SJSA1 (cell line): ENCODE measurements at regions not wholly inside any gene's neighbourhood (a gene's known extent, or its start where the extent isn't known, plus 50 kb on each side); places are given as distances from the start of the nearest gene placed in this dataset.
A peak's percentile ranks its signal among the peaks of the same experiment; 100 is the strongest.

Experiments
- DNase-seq, 2 experiments: peaks; one replicate each; pipeline ENCODE4 v3.0.0-alpha.2; 2015 to 2020; ENCODE audit warnings: low spot score in 2 of 2, low read depth in 1 of 2
- H3K27ac ChIP-seq: fragments of 250-450 bp; sonication (Bioruptor Pico); 2 replicates; pipeline ENCODE4 v1.5.1; 2020; ENCODE audit warnings: mild to moderate bottlenecking, moderate library complexity
- H3K27me3 ChIP-seq: fragments of 250-450 bp; sonication (Bioruptor Pico); replicated peaks from 2 replicates; pipeline ENCODE4 v1.5.1; 2020; ENCODE audit warnings: mild to moderate bottlenecking, moderate library complexity
- H3K36me3 ChIP-seq: fragments of 250-450 bp; sonication (Bioruptor Pico); 2 replicates; pipeline ENCODE4 v1.5.1; 2020; ENCODE audit warnings: mild to moderate bottlenecking
- H3K4me1 ChIP-seq: fragments of 250-450 bp; sonication (Bioruptor Pico); replicated peaks from 2 replicates; pipeline ENCODE4 v1.6.1; 2021; ENCODE audit warnings: mild to moderate bottlenecking
- H3K4me3 ChIP-seq: fragments of 250-450 bp; sonication (Bioruptor Pico); 2 replicates; pipeline ENCODE4 v1.5.1; 2020; ENCODE audit warnings: mild to moderate bottlenecking
- H3K9me3 ChIP-seq: fragments of 250-450 bp; sonication (Bioruptor Pico); replicated peaks from 2 replicates; pipeline ENCODE4 v1.5.1; 2020; ENCODE audit warnings: mild to moderate bottlenecking

- no peaks in the 10 kb centered on the region for H3K27me3 ChIP-seq
- no peaks in the 10 kb centered on the region for H3K36me3 ChIP-seq
- H3K9me3 ChIP-seq, result no peaks in the 10 kb centered on the region
- no peak overlapping the region for H3K27ac ChIP-seq
- DNase-seq, result no peak
- peaks cover 19% of the 10 kb centered on the region for H3K4me1 ChIP-seq
- no peak overlapping the region for H3K4me3 ChIP-seq
These were observed 125.2 kb upstream of the CPEB4 start for GRCh38 chr5:173762930-173763329.

DNA sequence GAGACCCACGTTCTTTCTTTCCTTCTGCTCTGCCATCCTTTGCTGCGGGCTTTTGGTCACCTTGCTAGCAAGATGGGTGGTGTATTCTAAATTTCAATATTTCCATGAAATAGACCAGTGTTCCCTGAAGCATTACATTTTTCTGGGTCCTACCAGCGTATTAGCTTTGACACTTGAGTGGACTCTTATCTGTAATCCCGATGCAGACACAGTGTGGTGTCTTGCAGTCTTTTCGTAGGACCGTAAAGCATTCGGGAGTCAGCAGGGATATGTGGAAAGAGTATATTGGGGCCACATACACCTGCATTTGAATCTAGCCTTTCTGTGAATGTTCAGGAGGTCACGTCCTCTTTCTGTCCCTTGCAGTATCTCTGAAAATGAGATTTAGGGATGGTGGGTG lies 124.7 kb upstream of the CPEB4 start:
- Histone ChIP-seq H3K4me1 (peaks cover 19% of the 10 kb centered on the region), H3K27ac (no peak overlapping the region), H3K4me3 (no peak overlapping the region), H3K27me3 (no peaks in the 10 kb centered on the region), H3K36me3 (no peaks in the 10 kb centered on the region), H3K9me3 (no peaks in the 10 kb centered on the region)
- DNase-seq, result no peak

GRCh38 chr5:173764332-173765028 lies 123.7 kb upstream of the CPEB4 start:
- Histone ChIP-seq H3K27ac (peak overlapping the region; percentile 86), H3K4me3 (no peak overlapping the region), H3K9me3 (no peaks in the 10 kb centered on the region), H3K27me3 (no peaks in the 10 kb centered on the region), H3K36me3 (no peaks in the 10 kb centered on the region), H3K4me1 (peaks cover 19% of the 10 kb centered on the region)
- DNase-seq, result peak; percentile 93 to 97

- H3K36me3 ChIP-seq, result no peaks in the 10 kb centered on the region
- H3K4me3 ChIP-seq, result no peak overlapping the region
- H3K27me3 ChIP-seq, result no peaks in the 10 kb centered on the region
- H3K4me1 ChIP-seq, result peaks cover 19% of the 10 kb centered on the region
- 0 out of 2 replicates have a peak, but pooled peaks cover 4% of the 10 kb centered on the region for H3K9me3 ChIP-seq
- peak overlapping the region; percentile 86 for H3K27ac ChIP-seq
- DNase-seq, result no peak
These were observed 123.0 kb upstream of the CPEB4 start for GRCh38 chr5:173765029-173765644.

- Histone ChIP-seq H3K4me1 (peaks cover 19% of the 10 kb centered on the region), H3K27ac (peak overlapping the region; percentile 86; the same call in 1 of the 2 replicates), H3K27me3 (no peaks in the 10 kb centered on the region), H3K4me3 (no peak overlapping the region), H3K36me3 (no peaks in the 10 kb centered on the region), H3K9me3 (0 out of 2 replicates have a peak, but pooled peaks cover 4% of the 10 kb centered on the region)
- no peak for DNase-seq
These were observed 122.5 kb upstream of the CPEB4 start for GRCh38 chr5:173765661-173766060.

DNA sequence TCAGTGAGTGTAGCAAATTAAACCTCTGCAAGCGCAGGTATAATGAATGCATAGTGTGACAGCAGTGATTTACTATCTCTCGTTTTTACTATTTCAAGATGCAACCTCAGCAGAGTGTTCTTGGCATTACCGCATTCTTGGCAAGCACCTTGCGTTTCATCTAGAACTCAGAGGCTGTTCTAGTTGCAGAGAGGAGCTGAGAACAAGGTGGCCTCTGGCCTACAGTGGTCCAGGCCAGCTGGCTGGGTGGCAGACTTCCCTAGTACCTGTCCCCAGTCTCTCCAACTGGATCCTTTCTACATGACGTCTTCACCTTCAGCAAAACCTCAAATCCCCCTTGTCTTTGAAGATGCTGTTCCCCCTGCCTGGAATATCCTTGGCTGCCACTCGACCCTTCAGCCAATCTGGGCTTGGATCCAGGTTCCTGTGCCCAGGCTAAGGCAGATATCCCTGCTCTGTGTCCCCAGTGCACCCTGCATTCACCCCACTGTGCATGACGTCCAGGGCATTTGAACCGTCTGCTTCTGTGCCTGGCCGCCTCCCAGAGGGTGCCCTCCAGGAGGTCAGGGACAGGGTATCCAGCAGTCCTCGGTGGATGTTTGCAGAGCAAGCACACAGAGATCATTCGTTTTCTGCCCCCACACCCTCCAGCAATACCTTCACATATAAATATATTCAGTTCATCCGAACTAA lies 120.4 kb upstream of the CPEB4 start:
- Histone ChIP-seq H3K9me3 (0 out of 2 replicates have a peak, but pooled peaks cover 4% of the 10 kb centered on the region), H3K4me1 (peaks cover 19% of the 10 kb centered on the region), H3K36me3 (no peaks in the 10 kb centered on the region), H3K4me3 (no peak overlapping the region), H3K27me3 (no peaks in the 10 kb centered on the region), H3K27ac (no peak overlapping the region)
- DNase-seq, result no peak

DNA sequence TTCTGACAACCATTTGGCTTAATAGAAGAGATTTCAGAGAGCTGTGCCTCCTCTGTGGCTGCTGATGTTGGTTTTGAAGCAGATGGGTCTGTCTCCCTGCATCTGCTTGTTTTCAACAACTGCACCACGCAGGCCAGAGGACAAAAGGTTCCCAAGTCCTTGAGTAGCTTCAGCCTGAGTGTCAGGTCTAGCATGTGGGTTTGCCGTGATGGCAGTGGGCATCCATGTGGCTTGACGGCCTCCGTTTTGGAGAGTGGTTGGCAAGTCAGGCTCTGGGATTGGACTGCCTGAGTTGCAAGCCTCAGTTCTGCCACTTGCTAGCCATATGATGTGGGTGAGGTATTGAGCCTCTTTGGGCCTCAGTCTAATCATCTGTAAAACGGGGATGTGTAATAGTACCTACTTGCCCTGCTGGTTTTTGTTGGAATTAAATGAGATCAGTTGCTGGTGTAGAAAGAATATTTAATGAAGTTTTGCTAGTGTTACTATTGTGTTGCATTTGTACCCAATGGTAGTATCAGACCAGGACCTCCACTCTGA lies 119.8 kb upstream of the CPEB4 start:
- no peak overlapping the region for H3K4me3 ChIP-seq
- H3K9me3 ChIP-seq, result 0 out of 2 replicates have a peak, but pooled peaks cover 4% of the 10 kb centered on the region
- H3K27ac ChIP-seq, result no peak overlapping the region
- peaks cover 19% of the 10 kb centered on the region for H3K4me1 ChIP-seq
- no peaks in the 10 kb centered on the region for H3K36me3 ChIP-seq
- no peak for DNase-seq
- no peaks in the 10 kb centered on the region for H3K27me3 ChIP-seq

DNA sequence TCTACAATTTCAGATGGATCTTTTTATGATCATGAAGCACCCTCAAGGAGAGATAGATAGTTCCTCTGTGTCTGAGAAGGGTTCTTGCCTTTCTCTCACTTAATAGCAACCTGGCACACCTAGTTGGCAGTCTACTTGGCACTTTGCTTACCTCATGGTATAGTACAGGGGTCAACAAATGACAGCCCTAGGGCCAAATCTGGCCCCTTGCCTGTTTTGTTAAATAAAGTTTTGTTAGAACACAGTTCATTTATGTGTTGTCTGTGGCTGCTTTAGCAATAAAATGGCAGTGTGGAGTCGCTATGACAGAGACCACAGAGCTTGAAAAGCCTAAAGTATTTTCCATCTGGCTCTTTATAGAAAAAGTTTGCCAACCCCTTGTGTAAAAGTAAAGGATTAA lies 119.3 kb upstream of the CPEB4 start:
- Histone ChIP-seq H3K4me3 (no peak overlapping the region), H3K4me1 (peaks cover 17% of the 10 kb centered on the region), H3K36me3 (no peaks in the 10 kb centered on the region), H3K27ac (no peak overlapping the region), H3K27me3 (no peaks in the 10 kb centered on the region), H3K9me3 (0 out of 2 replicates have a peak, but pooled peaks cover 4% of the 10 kb centered on the region)
- no peak for DNase-seq

- H3K27me3 ChIP-seq, result no peaks in the 10 kb centered on the region
- H3K9me3 ChIP-seq, result 0 out of 2 replicates have a peak, but pooled peaks cover 4% of the 10 kb centered on the region
- H3K4me1 ChIP-seq, result peaks cover 5% of the 10 kb centered on the region; the same call in 1 of the 2 replicates
- H3K27ac ChIP-seq, result no peak overlapping the region
- DNase-seq, result no peak
- no peak overlapping the region for H3K4me3 ChIP-seq
- no peaks in the 10 kb centered on the region for H3K36me3 ChIP-seq
These were observed 117.5 kb upstream of the CPEB4 start for GRCh38 chr5:173770637-173771036.

DNA sequence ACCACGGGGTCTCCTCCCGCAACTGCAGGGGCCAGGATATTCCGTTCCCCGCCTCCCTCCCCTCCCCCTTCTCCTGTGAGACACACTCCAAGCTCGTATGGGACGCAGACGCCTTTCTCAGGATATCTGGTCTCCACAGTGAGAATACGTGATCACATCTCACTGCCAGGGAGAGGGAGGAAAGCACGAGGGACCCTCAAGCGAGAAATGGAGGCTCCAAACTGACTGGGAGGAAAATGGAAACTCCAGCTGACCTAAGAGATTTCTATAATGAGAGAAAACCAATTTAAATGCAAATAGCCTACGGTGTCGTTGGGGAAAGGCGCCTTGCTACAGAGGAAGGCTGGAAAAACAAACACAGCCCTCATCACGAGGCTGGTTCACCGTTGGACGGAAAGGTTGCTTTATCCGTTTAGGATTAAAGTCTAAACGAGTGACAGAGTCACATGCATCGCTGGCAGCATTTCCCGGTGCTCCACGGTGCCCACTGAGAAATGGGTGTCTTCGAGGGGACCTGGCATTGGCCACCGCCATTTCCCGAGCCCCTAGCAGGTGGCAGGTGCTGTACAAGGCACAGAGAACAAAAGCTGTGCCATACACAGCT lies 116.9 kb upstream of the CPEB4 start:
- Histone ChIP-seq H3K4me3 (no peak overlapping the region), H3K4me1 (peaks cover 2% of the 10 kb centered on the region; the same call in 1 of the 2 replicates), H3K27ac (no peak overlapping the region), H3K27me3 (no peaks in the 10 kb centered on the region), H3K9me3 (0 out of 2 replicates have a peak, but pooled peaks cover 4% of the 10 kb centered on the region), H3K36me3 (no peaks in the 10 kb centered on the region)
- no peak for DNase-seq

DNA sequence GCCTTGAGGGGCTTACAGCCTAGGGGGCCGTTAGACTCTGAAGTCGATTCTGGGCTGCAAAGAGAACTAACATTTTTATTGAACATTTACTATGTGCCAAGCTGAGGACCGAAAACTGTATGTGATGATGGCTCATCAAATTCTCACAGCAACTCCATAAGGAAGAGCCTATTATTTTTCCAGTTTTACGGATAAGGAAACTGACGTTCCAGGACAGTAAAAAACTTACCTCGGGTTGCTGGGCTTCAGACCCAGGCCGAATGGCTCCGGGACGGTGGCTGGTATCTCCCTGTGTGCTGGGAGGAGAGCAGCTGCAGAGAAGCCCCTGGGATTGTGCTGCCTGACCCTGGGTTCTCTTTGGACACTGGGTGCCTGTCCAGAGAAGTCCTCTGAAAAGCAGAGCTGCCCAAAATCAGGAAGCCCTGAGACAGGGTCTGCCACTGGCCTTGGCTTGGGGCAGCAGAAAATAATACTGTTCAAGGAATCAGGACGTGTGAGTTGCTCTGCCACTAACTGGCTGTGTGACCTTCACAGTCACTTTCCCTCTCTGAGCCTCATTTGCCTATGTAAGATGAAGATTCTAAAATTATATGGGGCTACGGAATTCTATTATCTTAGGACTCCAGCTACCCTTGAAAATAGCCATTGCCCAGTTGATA lies 116.3 kb upstream of the CPEB4 start:
- H3K36me3 ChIP-seq, result no peaks in the 10 kb centered on the region
- no peak for DNase-seq

DNA sequence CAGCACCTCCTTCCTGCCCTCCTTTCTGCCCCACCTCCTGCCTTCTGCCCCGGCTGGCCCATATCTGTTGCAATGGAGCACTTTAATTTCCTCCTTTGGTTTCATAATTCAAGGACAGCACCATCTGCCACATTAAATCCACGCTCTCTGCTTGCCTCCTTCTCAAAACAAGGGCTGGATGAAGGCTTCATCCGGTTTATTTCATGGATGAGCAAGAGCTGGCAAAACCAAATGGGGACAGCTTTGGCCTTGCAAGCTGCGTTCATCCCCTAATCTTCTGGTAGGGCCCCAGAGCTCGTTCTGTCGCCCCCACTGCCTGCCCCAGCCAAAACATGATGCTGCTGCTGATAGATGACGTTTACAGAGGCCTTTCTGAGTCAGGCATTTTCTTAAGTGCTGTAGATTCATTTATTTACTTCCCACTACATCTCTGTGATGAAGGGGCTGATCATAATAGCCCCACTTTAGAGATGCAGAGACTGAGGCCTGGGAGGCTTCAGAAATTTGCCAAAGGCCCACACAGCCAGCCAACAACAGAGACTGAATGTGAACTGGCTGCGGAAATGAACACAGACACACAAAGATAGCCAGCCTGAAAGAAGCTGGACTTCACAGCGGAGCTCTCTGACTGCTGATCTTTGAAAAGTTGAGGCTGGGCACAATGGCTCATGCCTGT lies 115.6 kb upstream of the CPEB4 start:
- DNase-seq, result no peak
- Histone ChIP-seq H3K27ac (no peak overlapping the region), H3K9me3 (0 out of 2 replicates have a peak, but pooled peaks cover 4% of the 10 kb centered on the region), H3K4me1 (no peaks in the 10 kb centered on the region), H3K27me3 (no peaks in the 10 kb centered on the region), H3K4me3 (no peak overlapping the region), H3K36me3 (no peaks in the 10 kb centered on the region)

More for the DNA sequence above, 116.3 kb upstream of the CPEB4 start:
- H3K27me3 ChIP-seq, result no peaks in the 10 kb centered on the region
- H3K4me1 ChIP-seq, result no peaks in the 10 kb centered on the region
- no peak overlapping the region for H3K27ac ChIP-seq
- 0 out of 2 replicates have a peak, but pooled peaks cover 4% of the 10 kb centered on the region for H3K9me3 ChIP-seq
- no peak overlapping the region for H3K4me3 ChIP-seq
